SK-N-MC (cell line): ENCODE measurements at regions not wholly inside any gene's neighbourhood (a gene's known extent, or its start where the extent isn't known, plus 50 kb on each side); places are given as distances from the start of the nearest gene placed in this dataset.

Source experiments
- EZH2 ChIP-seq: fragments of 200-600 bp; sonication (generic); IDR thresholded peaks from one replicate; pipeline ENCODE4 v1.6.1; 2017; ENCODE audit warnings: antibody characterized with exemption
- POLR2AphosphoS5 ChIP-seq: IDR thresholded peaks from 2 replicates; pipeline ENCODE4 v1.6.1; 2012; ENCODE audit warnings: mild to moderate bottlenecking, low read depth, low read length, borderline replicate concordance

DNA sequence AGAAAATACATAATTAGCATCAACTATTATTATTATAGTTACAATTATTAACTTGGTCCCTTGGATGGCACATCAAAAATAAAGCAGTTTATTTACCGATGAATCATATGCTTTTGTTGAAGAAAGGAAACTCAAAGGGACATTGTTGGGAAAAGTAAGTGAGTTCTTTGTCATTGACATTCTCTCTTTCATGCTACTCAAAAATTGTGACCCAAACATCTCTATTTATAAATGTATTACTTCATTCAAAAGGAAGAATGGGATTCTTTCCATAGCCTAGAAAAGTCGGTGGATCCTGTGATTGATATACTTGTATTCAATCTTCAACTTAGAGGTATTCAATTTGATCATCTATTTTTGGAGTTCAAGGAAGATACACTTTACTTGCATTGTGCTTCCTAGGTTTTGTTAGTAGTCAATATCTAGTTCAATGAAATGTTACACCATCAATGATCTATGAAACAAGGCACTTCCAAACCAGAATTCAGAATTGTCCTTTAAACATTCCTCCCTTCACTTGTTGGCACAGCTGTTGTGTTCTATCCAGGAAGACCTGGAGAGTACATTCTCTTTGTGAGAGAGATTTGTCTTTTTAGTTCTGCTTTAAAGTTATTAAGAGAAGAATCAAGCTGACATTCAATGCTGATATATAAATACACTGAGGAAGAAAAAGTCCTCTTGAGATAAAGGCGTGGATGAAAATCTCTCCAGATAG lies 235.2 kb downstream of the TMEM26 start:
- TF ChIP-seq EZH2 (no peak), POLR2AphosphoS5 (no peak)
